ENCODE measurements at regions not wholly inside any gene's neighbourhood (a gene's known extent, or its start where the extent isn't known, plus 50 kb on each side); places are given as distances from the start of the nearest gene placed in this dataset.

GRCh38 chr21:38014298-38014697 is 98.0 kb upstream of the KCNJ6 start:
- Histone ChIP-seq H3K4me3 (no peak overlapping the region), H3K27ac (no peak overlapping the region), H3K27me3 (no peaks in the 10 kb centered on the region), H3K4me1 (no peaks in the 10 kb centered on the region), H3K9me3 (replicated peaks) (no peaks in the 10 kb centered on the region), H3K36me3 (no peaks in the 10 kb centered on the region)
- no peak for DNase-seq

- Histone ChIP-seq H3K4me1 (no peaks in the 10 kb centered on the region), H3K36me3 (no peaks in the 10 kb centered on the region), H3K27me3 (peaks cover 4% of the 10 kb centered on the region; the same call in 1 of the 2 replicates), H3K4me3 (no peak overlapping the region), H3K9me3 (replicated peaks) (no peaks in the 10 kb centered on the region), H3K27ac (no peak overlapping the region)
- no peak for DNase-seq
These were observed 111.7 kb upstream of the KCNJ6 start for GRCh38 chr21:38027901-38028498.

- no peaks in the 10 kb centered on the region for H3K9me3 ChIP-seq (replicated peaks)
- DNase-seq: no peak
These were observed 116.0 kb upstream of the KCNJ6 start for GRCh38 chr21:38032082-38032801.

GRCh38 chr21:38036016-38036415 is 119.8 kb upstream of the KCNJ6 start:
- no peaks in the 10 kb centered on the region for H3K36me3 ChIP-seq

More at GRCh38 chr21:38032082-38032801, 116.0 kb upstream of the KCNJ6 start:
- H3K27me3 ChIP-seq: peaks cover 1% of the 10 kb centered on the region; the same call in 1 of the 2 replicates
- H3K4me1 ChIP-seq: no peaks in the 10 kb centered on the region
- no peaks in the 10 kb centered on the region for H3K36me3 ChIP-seq
- H3K27ac ChIP-seq: no peak overlapping the region
- no peak overlapping the region for H3K4me3 ChIP-seq

DNA sequence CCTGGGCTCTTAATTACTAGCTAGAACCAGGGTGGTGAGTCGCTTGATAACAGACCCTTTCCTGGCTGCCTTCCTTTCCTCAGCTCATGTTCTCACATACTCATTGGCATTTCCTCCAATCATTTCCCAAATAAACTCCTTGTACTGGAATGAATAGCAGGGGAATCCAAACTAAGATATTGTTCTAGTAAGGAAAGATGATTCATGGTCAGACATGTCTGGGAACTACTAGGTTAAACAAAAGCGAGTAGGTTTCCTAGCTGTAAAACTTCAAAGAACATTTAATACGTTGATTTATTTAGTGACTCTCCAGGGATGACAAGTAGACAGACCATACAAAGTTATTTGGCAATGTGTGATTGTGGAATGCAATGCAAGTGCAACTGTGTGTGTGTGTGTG is 121.2 kb upstream of the KCNJ6 start:
- no peak overlapping the region for H3K4me3 ChIP-seq
- H3K4me1 ChIP-seq: no peaks in the 10 kb centered on the region
- H3K27ac ChIP-seq: no peak overlapping the region
- no peaks in the 10 kb centered on the region for H3K36me3 ChIP-seq
- H3K27me3 ChIP-seq: no peaks in the 10 kb centered on the region
- no peak for DNase-seq
- no peaks in the 10 kb centered on the region for H3K9me3 ChIP-seq (replicated peaks)

More at GRCh38 chr21:38036016-38036415, 119.8 kb upstream of the KCNJ6 start:
- Histone ChIP-seq H3K4me1 (no peaks in the 10 kb centered on the region), H3K9me3 (replicated peaks) (no peaks in the 10 kb centered on the region), H3K27me3 (no peaks in the 10 kb centered on the region), H3K27ac (no peak overlapping the region), H3K4me3 (no peak overlapping the region)
- DNase-seq: no peak

DNA sequence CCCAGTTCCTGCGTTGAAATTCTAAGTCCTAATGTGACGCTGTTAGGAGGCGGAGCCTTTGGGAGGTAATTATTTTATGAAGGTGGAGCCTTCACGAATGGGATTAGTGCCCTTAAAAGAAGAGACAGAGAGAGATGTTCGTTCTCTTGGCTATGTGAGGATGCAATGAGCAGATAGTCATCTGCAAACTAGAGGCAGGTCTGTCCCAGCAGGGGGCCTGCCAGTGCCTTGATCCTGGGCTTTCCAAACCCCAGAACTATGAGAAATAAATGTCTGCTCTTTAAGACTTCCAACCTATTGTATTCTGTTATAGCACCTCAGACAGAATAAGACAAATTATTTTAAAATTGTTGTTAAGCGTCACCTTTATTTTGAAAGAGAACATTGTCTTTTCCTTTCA is 123.1 kb upstream of the KCNJ6 start:
- H3K27me3 ChIP-seq: no peaks in the 10 kb centered on the region
- DNase-seq: no peak
- no peaks in the 10 kb centered on the region for H3K4me1 ChIP-seq
- H3K4me3 ChIP-seq: no peak overlapping the region
- no peaks in the 10 kb centered on the region for H3K36me3 ChIP-seq
- H3K9me3 ChIP-seq (replicated peaks): no peaks in the 10 kb centered on the region
- H3K27ac ChIP-seq: no peak overlapping the region

DNA sequence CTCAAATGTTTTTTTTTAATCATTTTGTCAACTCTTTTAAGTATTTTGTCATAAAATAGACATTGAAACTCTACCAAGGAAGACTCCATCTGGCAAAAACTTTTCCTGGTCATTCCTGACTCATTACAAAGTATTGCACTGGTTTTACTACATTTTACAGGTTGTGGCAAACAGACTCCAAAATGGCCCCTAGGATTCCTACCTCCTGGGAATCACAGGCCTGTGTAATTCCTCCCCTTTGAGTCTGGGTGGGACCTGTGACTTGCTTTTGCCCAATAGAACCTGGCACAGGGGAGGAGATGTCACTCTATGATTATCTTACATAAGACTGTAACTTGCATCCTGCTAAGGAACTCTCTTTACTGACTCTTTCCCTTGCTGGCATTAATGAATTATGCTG is 123.6 kb upstream of the KCNJ6 start:
- H3K9me3 ChIP-seq (replicated peaks): no peaks in the 10 kb centered on the region
- H3K4me3 ChIP-seq: no peak overlapping the region
- H3K36me3 ChIP-seq: no peaks in the 10 kb centered on the region
- H3K27me3 ChIP-seq: no peaks in the 10 kb centered on the region
- DNase-seq: no peak
- no peaks in the 10 kb centered on the region for H3K4me1 ChIP-seq
- H3K27ac ChIP-seq: no peak overlapping the region

DNA sequence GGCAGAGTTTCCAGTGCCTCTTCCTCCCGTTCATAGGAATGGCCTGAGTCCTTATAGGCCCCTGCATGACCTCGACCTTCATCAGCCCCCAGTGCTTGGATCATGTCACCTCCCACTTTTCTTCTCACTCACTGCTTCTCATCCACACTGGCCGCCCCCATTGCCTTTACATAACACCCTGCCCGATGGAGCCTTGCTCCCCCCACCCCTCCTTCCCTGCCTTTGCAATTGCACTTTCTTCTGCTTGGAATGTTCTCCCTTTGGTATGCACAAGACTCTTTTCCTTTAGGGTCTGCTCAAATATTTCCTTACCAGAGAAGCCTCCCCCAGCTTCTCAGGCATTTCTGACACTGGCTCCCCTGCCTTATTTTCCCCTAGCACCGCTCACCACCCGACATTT is 125.2 kb upstream of the KCNJ6 start:
- Histone ChIP-seq H3K4me3 (no peak overlapping the region), H3K36me3 (no peaks in the 10 kb centered on the region), H3K27ac (no peak overlapping the region), H3K4me1 (no peaks in the 10 kb centered on the region), H3K9me3 (replicated peaks) (no peaks in the 10 kb centered on the region), H3K27me3 (no peaks in the 10 kb centered on the region)
- no peak for DNase-seq

DNA sequence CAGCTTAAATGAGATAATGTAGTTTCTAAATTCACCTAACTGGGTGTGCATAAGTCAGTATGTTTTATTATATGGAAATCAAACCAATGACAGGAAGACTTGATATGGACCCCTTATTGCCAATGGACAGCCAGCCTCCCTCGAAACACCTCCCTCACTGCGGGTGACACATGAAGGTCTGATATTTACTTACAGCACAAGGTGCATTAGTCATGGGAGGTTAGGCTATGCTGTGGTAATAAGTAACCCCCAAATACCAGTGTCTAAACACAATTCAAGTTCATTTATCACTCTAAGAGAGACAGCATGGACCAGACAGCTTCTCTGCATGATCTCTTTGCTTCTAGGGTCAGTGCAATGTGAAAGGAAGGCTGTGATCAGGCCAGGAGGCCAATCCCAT is 126.0 kb upstream of the KCNJ6 start:
- Histone ChIP-seq H3K9me3 (replicated peaks) (no peaks in the 10 kb centered on the region), H3K27me3 (no peaks in the 10 kb centered on the region), H3K4me3 (no peak overlapping the region), H3K4me1 (no peaks in the 10 kb centered on the region), H3K36me3 (no peaks in the 10 kb centered on the region), H3K27ac (no peak overlapping the region)
- DNase-seq: no peak

GRCh38 chr21:38048167-38048566 is 131.9 kb upstream of the KCNJ6 start:
- Histone ChIP-seq H3K4me1 (no peaks in the 10 kb centered on the region), H3K4me3 (no peak overlapping the region), H3K9me3 (replicated peaks) (no peaks in the 10 kb centered on the region), H3K27ac (no peak overlapping the region), H3K27me3 (no peaks in the 10 kb centered on the region), H3K36me3 (no peaks in the 10 kb centered on the region)
- DNase-seq: no peak

GRCh38 chr21:38054334-38054733 is 138.1 kb upstream of the KCNJ6 start:
- no peaks in the 10 kb centered on the region for H3K9me3 ChIP-seq (replicated peaks)

GRCh38 chr21:38056481-38056880 is 140.2 kb upstream of the KCNJ6 start:
- no peak for DNase-seq
- Histone ChIP-seq H3K4me3 (no peak overlapping the region), H3K36me3 (no peaks in the 10 kb centered on the region)

More at GRCh38 chr21:38054334-38054733, 138.1 kb upstream of the KCNJ6 start:
- Histone ChIP-seq H3K27ac (no peak overlapping the region), H3K36me3 (no peaks in the 10 kb centered on the region), H3K4me3 (no peak overlapping the region), H3K27me3 (no peaks in the 10 kb centered on the region), H3K4me1 (no peaks in the 10 kb centered on the region)
- DNase-seq: no peak

GRCh38 chr21:38057626-38058025 is 141.4 kb upstream of the KCNJ6 start:
- Histone ChIP-seq H3K27me3 (no peaks in the 10 kb centered on the region), H3K27ac (no peak overlapping the region), H3K9me3 (replicated peaks) (no peaks in the 10 kb centered on the region), H3K4me1 (no peaks in the 10 kb centered on the region), H3K4me3 (no peak overlapping the region), H3K36me3 (no peaks in the 10 kb centered on the region)
- DNase-seq: no peak

More at GRCh38 chr21:38056481-38056880, 140.2 kb upstream of the KCNJ6 start:
- no peaks in the 10 kb centered on the region for H3K9me3 ChIP-seq (replicated peaks)
- no peaks in the 10 kb centered on the region for H3K4me1 ChIP-seq
- no peaks in the 10 kb centered on the region for H3K27me3 ChIP-seq
- H3K27ac ChIP-seq: no peak overlapping the region

- DNase-seq: no peak
- no peaks in the 10 kb centered on the region for H3K27me3 ChIP-seq
These were observed 144.3 kb upstream of the KCNJ6 start for GRCh38 chr21:38060533-38060932.

DNA sequence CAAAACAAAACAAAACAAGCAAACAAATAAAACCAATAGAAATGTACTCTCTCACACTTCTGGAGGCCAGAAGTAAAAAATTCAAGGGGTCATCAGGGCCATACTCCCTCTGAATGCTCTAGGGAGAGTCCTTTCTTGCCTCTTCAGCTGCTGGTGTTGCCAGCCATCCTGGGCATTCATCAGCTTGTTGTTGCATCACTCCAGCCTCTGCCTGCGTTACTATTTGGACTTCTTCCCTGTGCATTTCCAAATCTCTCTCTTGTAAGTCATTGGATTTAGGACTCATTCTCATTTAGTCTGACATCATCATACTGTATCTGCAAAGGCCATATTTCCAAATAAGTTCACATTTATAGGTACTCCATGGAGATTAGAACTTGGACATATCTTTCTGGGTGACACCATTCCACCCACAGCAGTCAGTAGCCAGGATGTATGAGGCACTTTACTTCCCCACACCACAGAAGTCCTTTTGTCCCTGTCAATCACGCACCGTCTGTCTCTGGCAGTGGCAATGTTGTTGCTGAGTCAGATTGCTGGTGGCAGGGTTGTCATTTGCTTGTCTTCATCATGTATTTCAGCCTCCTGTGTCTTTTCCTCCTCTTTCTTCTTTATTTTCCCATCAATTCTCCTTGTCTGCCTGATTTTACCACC is 151.0 kb upstream of the KCNJ6 start:
- DNase-seq: peak; percentile 64 to 80
- no peak overlapping the region for H3K27ac ChIP-seq
- H3K27me3 ChIP-seq: no peaks in the 10 kb centered on the region
- no peaks in the 10 kb centered on the region for H3K9me3 ChIP-seq (replicated peaks)
- no peak overlapping the region for H3K4me3 ChIP-seq
- peaks cover 4% of the 10 kb centered on the region; the same call in 1 of the 2 replicates for H3K4me1 ChIP-seq
- no peaks in the 10 kb centered on the region for H3K36me3 ChIP-seq

More at GRCh38 chr21:38060533-38060932, 144.3 kb upstream of the KCNJ6 start:
- Histone ChIP-seq H3K9me3 (replicated peaks) (no peaks in the 10 kb centered on the region), H3K36me3 (no peaks in the 10 kb centered on the region), H3K4me1 (no peaks in the 10 kb centered on the region), H3K27ac (no peak overlapping the region), H3K4me3 (no peak overlapping the region)

All from SJCRH30 (cell line).